ENCODE measurements at regions not wholly inside any gene's neighbourhood (a gene's known extent, or its start where the extent isn't known, plus 50 kb on each side); places are given as distances from the start of the nearest gene placed in this dataset.

DNA sequence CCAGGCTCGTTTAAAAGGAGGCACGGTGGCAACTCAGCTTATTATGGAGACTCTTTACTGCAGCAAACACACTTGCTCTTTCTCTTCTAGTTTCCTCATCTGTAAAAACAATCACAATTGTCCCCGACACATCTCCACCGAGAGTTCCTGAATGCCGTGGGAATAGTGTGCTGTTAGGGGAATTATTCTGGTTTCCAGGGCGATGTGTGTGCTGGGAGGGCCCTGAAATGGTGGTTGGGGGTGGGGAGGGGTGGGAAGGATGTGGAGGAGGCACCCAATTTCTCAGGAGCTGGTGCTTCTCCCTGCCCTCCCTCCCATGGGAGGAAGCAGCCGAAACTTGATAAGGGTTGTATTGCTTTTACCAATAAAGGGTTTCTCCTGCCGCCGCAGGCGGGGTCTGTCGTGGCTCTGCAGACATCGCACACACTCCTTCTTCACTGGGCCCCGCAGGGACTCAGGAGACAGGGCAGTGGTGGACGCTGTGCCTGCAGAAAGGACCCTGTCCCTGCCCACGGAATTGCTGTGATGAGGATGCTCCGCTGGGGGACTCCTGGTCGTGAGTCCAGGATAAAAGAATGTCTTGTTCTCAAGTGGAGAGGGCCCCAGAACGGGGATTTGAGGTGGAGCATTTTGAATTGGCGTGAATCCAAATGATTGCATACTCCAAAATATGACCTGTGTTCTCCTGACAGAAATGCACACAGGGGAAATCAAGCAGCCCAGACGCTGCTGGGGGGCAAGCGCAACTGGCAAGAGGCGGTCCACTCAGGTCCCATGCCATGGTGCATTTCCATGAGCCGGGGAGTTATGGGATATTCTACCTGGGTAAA is 119.2 kb downstream of the ACKR3 start (continued):
- TF ChIP-seq ATF2 (CRISPR knock-in tag; IDR thresholded peaks at IDR 0.05; ENCODE audit: borderline replicate concordance, low read depth) (no peak), FOXP1 (CRISPR knock-in tag; IDR thresholded peaks at IDR 0.05; ENCODE audit: borderline replicate concordance) (no peak), NR3C1 (CRISPR knock-in tag; conservative IDR thresholded peaks at IDR 0.05; ENCODE audit: low read depth) (no peak), FOXP4 (CRISPR knock-in tag; IDR thresholded peaks at IDR 0.05) (no peak)

DNA sequence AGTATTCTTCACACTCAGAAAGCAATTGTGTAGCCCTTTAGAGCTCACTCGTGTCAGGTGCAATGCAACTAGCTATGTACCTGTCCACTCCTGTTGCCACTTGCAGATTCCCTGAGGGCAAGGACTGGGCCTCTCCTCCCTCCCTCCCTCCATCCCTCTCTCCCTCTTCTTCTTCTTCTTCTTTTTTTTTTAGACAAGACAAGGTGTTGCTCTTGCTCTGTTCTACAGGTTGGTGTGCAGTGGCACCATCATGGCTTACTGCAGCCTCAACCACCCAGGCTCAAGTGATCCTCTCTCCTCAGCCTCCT is 119.7 kb downstream of the ACKR3 start:
- H3K36me3 Mint-ChIP-seq = no peaks in the 10 kb centered on the region
- no peak overlapping the region for H3K4me3 Mint-ChIP-seq
- H3K4me1 Mint-ChIP-seq = peaks cover 44% of the 10 kb centered on the region
- H3K27me3 Mint-ChIP-seq (ENCODE audit: low read depth) = no peaks in the 10 kb centered on the region
- DNase-seq (ENCODE audit: low spot score) (no peak), ATAC-seq (no peak)
- H3K27ac Mint-ChIP-seq = no peak overlapping the region
- peaks cover 1% of the 10 kb centered on the region; the same call in 1 of the 2 replicates for H3K9me3 Mint-ChIP-seq
- TF ChIP-seq ZNF317 (CRISPR knock-in tag; IDR thresholded peaks at IDR 0.05; ENCODE audit: borderline replicate concordance, low read depth) = no peak
- TF ChIP-seq HMGA2 (CRISPR knock-in tag; IDR thresholded peaks at IDR 0.05) = no peak
- TF ChIP-seq STAT6 (CRISPR knock-in tag; conservative IDR thresholded peaks at IDR 0.05; ENCODE audit: low read depth) = no peak
- no peak for TF ChIP-seq SP1 (CRISPR knock-in tag; conservative IDR thresholded peaks at IDR 0.05)
- TF ChIP-seq MLX (CRISPR knock-in tag; IDR thresholded peaks at IDR 0.05) = no peak
- CTCF ChIA-PET = no interaction called here
- POLR2A ChIA-PET = no interaction called here

GRCh38 chr2:236689981-236690380 is 120.4 kb downstream of the ACKR3 start:
- ATAC-seq = no peak
- 0 out of 2 replicates have a peak, but pooled peaks cover 2% of the 10 kb centered on the region for H3K9me3 Mint-ChIP-seq
- no peak for DNase-seq (ENCODE audit: low spot score)
- no peak overlapping the region for H3K27ac Mint-ChIP-seq
- ChIA-PET POLR2A (no interaction called here), CTCF (no interaction called here)
- H3K4me3 Mint-ChIP-seq = no peak overlapping the region
- H3K4me1 Mint-ChIP-seq = peaks cover 41% of the 10 kb centered on the region
- no peaks in the 10 kb centered on the region for H3K36me3 Mint-ChIP-seq
- no peaks in the 10 kb centered on the region for H3K27me3 Mint-ChIP-seq (ENCODE audit: low read depth)
- no peak for TF ChIP-seq SMAD3 (CRISPR knock-in tag; IDR thresholded peaks at IDR 0.05; ENCODE audit: borderline replicate concordance)
- no peak for TF ChIP-seq SOX15 (CRISPR knock-in tag; IDR thresholded peaks at IDR 0.05)
- no peak for TF ChIP-seq RORB (CRISPR knock-in tag; IDR thresholded peaks at IDR 0.05)
- TF ChIP-seq KAT7 (CRISPR knock-in tag; IDR thresholded peaks at IDR 0.05; ENCODE audit: borderline replicate concordance) = no peak
- no peak for TF ChIP-seq ZNF423 (CRISPR knock-in tag; IDR thresholded peaks at IDR 0.05)
- TF ChIP-seq ZNF232 (CRISPR knock-in tag; IDR thresholded peaks at IDR 0.05) = no peak
- no peak for TF ChIP-seq FOXJ3 (CRISPR knock-in tag; IDR thresholded peaks at IDR 0.05; ENCODE audit: borderline replicate concordance)
- no peak for TF ChIP-seq SP1 (CRISPR knock-in tag; conservative IDR thresholded peaks at IDR 0.05)
- TF ChIP-seq, protein P1, sequence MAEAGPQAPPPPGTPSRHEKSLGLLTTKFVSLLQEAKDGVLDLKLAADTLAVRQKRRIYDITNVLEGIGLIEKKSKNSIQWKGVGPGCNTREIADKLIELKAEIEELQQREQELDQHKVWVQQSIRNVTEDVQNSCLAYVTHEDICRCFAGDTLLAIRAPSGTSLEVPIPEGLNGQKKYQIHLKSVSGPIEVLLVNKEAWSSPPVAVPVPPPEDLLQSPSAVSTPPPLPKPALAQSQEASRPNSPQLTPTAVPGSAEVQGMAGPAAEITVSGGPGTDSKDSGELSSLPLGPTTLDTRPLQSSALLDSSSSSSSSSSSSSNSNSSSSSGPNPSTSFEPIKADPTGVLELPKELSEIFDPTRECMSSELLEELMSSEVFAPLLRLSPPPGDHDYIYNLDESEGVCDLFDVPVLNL (CRISPR knock-in tag; IDR thresholded peaks at IDR 0.05; ENCODE audit: borderline replicate concordance, low read depth) = no peak
- no peak for TF ChIP-seq TEAD4 (CRISPR knock-in tag; IDR thresholded peaks at IDR 0.05)
- no peak for TF ChIP-seq PRRX2 (CRISPR knock-in tag; IDR thresholded peaks at IDR 0.05)
- TF ChIP-seq CBFB (CRISPR knock-in tag; IDR thresholded peaks at IDR 0.05; ENCODE audit: low read depth) = no peak
- TF ChIP-seq ATF6 (CRISPR knock-in tag; IDR thresholded peaks at IDR 0.05) = no peak
- no peak for TF ChIP-seq ZNF121 (CRISPR knock-in tag; IDR thresholded peaks at IDR 0.05)
- no peak for TF ChIP-seq ETV6 (CRISPR knock-in tag; IDR thresholded peaks at IDR 0.05)
- TF ChIP-seq TP53 (CRISPR knock-in tag; IDR thresholded peaks at IDR 0.05) = no peak
